Stimulated activated CD8-positive, alpha-beta memory T cell treated with anti-CD3 and anti-CD28 coated beads, Interleukin-4, amount 100 ng/mL, for 4 hours (primary cell): ENCODE measurements at regions not wholly inside any gene's neighbourhood (a gene's known extent, or its start where the extent isn't known, plus 50 kb on each side); places are given as distances from the start of the nearest gene placed in this dataset.

Experiments
- DNase-seq, 2 donors: peaks; one replicate each; pipeline ENCODE4 v3.0.0-alpha.2; 2020; ENCODE audit warnings: low read depth in 2 of 2, low spot score in 1 of 2

- no peak for DNase-seq
These were observed 63.3 kb upstream of the ITPRID2 start for GRCh38 chr2:181828122-181828705.

GRCh38 chr2:181829230-181829629, 62.3 kb upstream of the ITPRID2 start:
- DNase-seq: no peak

- DNase-seq: no peak
These were observed 59.5 kb upstream of the ITPRID2 start for GRCh38 chr2:181832015-181832414.

GRCh38 chr2:181836583-181836982, 54.9 kb upstream of the ITPRID2 start:
- no peak for DNase-seq

- DNase-seq: no peak
These were observed 54.0 kb upstream of the ITPRID2 start for GRCh38 chr2:181837563-181837962.

GRCh38 chr2:181839811-181840210, 51.7 kb upstream of the ITPRID2 start:
- no peak for DNase-seq

GRCh38 chr2:181841079-181841478, 50.5 kb upstream of the ITPRID2 start:
- DNase-seq: no peak
